GM10248 (cell line): ENCODE measurements at regions not wholly inside any gene's neighbourhood (a gene's known extent, or its start where the extent isn't known, plus 50 kb on each side); places are given as distances from the start of the nearest gene placed in this dataset.

Source experiments
- CTCF ChIA-PET: fragments of 300-600 bp; sonication (Branson Sonifier 250); formaldehyde crosslinking; extraction: SDS; loops from one replicate; lab custom pipeline; 2021; ENCODE audit warnings: antibody characterized with exemption; lab: Yijun Ruan, JAX
- POLR2A ChIA-PET: fragments of 350-650 bp; sonication (Branson Sonifier 250); formaldehyde crosslinking; extraction: SDS; loops from one replicate; lab custom pipeline; 2020; ENCODE audit warnings: antibody characterized with exemption; lab: Yijun Ruan, JAX
- DNase-seq: peaks from one replicate; pipeline ENCODE4 v3.0.0; 2012; ENCODE audit errors: extremely low spot score
- CTCF ChIP-seq: IDR thresholded peaks from 2 replicates; pipeline ENCODE4 v1.5.1; 2012; ENCODE audit warnings: mild to moderate bottlenecking, low read depth; ENCODE audit errors: extremely low read depth, missing control alignments, control extremely low read depth

DNA sequence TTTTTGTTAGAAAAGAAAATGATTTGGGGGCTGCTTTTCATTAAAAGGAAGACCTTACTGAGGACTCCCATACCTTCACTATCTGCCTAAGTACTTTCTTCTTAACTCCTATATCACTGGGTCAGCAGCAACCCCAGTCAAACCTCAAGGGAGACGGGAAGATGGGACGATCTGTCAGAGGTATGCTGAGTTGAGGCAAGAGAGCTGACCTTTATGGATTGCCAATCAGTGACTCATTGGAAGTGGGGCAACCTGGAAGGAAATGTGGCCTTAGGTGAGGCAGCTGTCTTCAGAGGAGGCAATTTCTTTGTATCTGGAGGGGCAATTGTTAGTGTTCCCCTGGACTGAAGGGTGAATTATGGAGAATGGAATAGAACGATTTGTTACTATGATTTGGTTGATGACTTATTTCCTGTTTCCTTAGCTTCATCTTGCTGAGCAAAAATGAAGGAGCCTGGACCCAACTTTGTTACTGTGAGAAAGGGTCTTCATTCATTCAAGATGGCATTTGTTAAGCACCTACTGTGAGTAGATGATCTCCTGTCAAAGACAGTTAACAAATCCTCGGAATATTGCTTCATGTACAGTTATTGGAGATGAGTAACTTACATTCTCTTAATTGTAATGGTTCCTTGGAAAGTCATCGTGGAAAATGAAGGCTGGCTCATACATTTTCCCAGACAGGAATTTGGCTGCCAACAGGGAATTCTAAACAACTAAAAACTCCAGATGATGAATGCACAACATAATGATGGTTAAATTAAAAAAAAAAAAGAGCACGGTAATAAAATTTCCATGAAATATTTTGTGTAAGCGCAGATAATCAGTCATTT, 134.7 kb upstream of the KCNJ15 start:
- ChIA-PET CTCF (interaction anchor here (1.5 to 1.6 kb wide), 3 partner anchors 8 to 233 kb away, joined by 3 to 5 read pairs (median 3); no protein-coding TSS in a partner anchor), POLR2A (no interaction called here)
- TF ChIP-seq CTCF, result no peak

GRCh38 chr21:38123626-38124025, 133.2 kb upstream of the KCNJ15 start:
- DNase-seq, result no peak
- no peak for TF ChIP-seq CTCF
- CTCF ChIA-PET, result interaction anchor here (1.0 to 1.6 kb wide), 4 partner anchors 11 to 423 kb away, joined by 3 to 7 read pairs (median 4); no protein-coding TSS in a partner anchor
- POLR2A ChIA-PET, result no interaction called here

More for the DNA sequence above, 134.7 kb upstream of the KCNJ15 start:
- DNase-seq, result no peak

- TF ChIP-seq CTCF, result peak; percentile 70
- peak; percentile 47 for DNase-seq
- ChIA-PET CTCF (interaction anchor here (0.7 to 2.8 kb wide), 21 partner anchors 8 to 1261 kb away, joined by 3 to 22 read pairs (median 3); no protein-coding TSS in a partner anchor), POLR2A (no interaction called here)
Measured at GRCh38 chr21:38126666-38127303, 130.0 kb upstream of the KCNJ15 start.

DNA sequence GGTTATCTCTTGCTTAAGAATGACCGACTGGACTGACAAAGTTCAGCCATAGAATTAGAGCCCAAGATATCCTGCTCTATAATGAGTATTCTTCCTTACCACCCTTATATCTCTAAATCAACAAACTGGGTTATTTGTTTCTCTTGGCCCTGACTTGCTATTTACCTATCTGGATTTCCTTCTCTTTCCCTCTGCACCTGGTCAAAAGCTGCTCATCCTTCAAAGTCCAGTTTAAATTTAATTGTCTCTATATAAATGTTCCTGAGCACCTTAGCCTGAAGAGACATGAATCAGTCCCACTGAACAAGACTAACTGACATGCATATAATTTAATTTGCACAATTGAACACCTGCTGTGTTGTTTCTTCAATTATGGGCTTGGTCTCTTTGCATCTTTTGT, 127.1 kb upstream of the KCNJ15 start:
- no peak for TF ChIP-seq CTCF
- CTCF ChIA-PET, result interaction anchor here (1.0 to 1.1 kb wide), 2 partner anchors 8 to 10 kb away, joined by 3 read pairs; no protein-coding TSS in a partner anchor
- POLR2A ChIA-PET, result no interaction called here
- no peak for DNase-seq

GRCh38 chr21:38133240-38133639, 123.6 kb upstream of the KCNJ15 start:
- TF ChIP-seq CTCF, result no peak
- ChIA-PET POLR2A (no interaction called here), CTCF (interaction anchor here (0.9 to 1.0 kb wide), 2 partner anchors 207 to 246 kb away, joined by 3 read pairs; no protein-coding TSS in a partner anchor)
- no peak for DNase-seq

GRCh38 chr21:38134084-38134873, 122.5 kb upstream of the KCNJ15 start:
- CTCF ChIA-PET, result interaction anchor here (0.7 to 1.2 kb wide), 3 partner anchors 8 to 245 kb away, joined by 3 to 4 read pairs (median 3); no protein-coding TSS in a partner anchor
- no peak for TF ChIP-seq CTCF
- DNase-seq, result no peak
- POLR2A ChIA-PET, result no interaction called here
